BE2C (cell line): ENCODE measurements at regions not wholly inside any gene's neighbourhood (a gene's known extent, or its start where the extent isn't known, plus 50 kb on each side); places are given as distances from the start of the nearest gene placed in this dataset.
"Not testable (repeated sequence)": the region's sequence is repeated elsewhere in the genome, so short reads cannot be mapped to it uniquely, and the experiment has no call there.

ENCODE experiments used
- DNase-seq: peaks from one replicate; pipeline ENCODE4 v3.0.0-alpha.2; 2020
- H3K27me3 ChIP-seq: fragments of 250-450 bp; sonication (Bioruptor Pico); 2 replicates; pipeline ENCODE4 v1.5.1; 2020; ENCODE audit warnings: mild to moderate bottlenecking
- H3K36me3 ChIP-seq: fragments of 250-450 bp; sonication (Bioruptor Pico); 2 replicates; pipeline ENCODE4 v1.5.1; 2020; ENCODE audit warnings: mild to moderate bottlenecking
- H3K4me1 ChIP-seq: fragments of 250-450 bp; sonication (Bioruptor Pico); 2 replicates; pipeline ENCODE4 v1.5.1; 2020
- H3K4me3 ChIP-seq: 2 replicates; pipeline ENCODE4 v1.5.1; 2011; ENCODE audit warnings: low read depth, low read length
- H3K9me3 ChIP-seq: fragments of 250-450 bp; sonication (Bioruptor Pico); 2 replicates; pipeline ENCODE4 v1.5.1; 2020
- CTCF ChIP-seq: IDR thresholded peaks from 2 replicates; pipeline ENCODE4 v1.5.1; 2012; ENCODE audit warnings: mild to moderate bottlenecking, low read depth, low read length

GRCh38 chrX:23458957-23459356 is 124.3 kb downstream of the PTCHD1 start:
- not testable (repeated sequence) for H3K9me3 ChIP-seq, H3K27me3 ChIP-seq, DNase-seq, H3K4me1 ChIP-seq, H3K4me3 ChIP-seq, H3K36me3 ChIP-seq

GRCh38 chrX:23465105-23465791 is 130.6 kb downstream of the PTCHD1 start:
- DNase-seq: no peak
- TF ChIP-seq CTCF: no peak
- Histone ChIP-seq H3K27me3 (no peaks in the 10 kb centered on the region), H3K4me1 (no peaks in the 10 kb centered on the region), H3K36me3 (no peaks in the 10 kb centered on the region), H3K9me3 (no peaks in the 10 kb centered on the region), H3K4me3 (no peak overlapping the region)

DNA sequence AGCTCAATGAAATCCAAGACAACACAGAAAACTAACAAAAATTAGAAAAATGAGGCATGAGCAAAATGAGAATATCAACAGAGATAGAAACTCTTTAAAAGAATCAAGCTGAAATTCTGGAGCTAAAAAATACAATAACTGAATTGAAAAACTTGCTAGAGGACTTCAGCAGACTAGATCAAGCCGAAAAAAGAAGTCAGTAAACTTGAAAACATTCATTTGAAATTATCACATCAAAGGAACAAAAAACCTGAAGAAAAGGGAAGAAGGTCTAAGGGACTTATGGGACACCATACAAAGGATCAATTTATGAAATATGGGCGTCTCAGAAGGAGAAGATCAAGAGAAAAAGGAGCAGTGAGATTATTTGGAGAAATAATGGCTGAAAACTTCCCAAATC is 131.3 kb downstream of the PTCHD1 start:
- Histone ChIP-seq H3K4me1 (no peaks in the 10 kb centered on the region), H3K4me3 (no peak overlapping the region), H3K27me3 (no peaks in the 10 kb centered on the region), H3K36me3 (no peaks in the 10 kb centered on the region), H3K9me3 (no peaks in the 10 kb centered on the region)
- TF ChIP-seq CTCF: no peak
- no peak for DNase-seq

- Histone ChIP-seq H3K4me3 (no peak overlapping the region), H3K9me3 (no peaks in the 10 kb centered on the region), H3K4me1 (no peaks in the 10 kb centered on the region), H3K36me3 (no peaks in the 10 kb centered on the region), H3K27me3 (no peaks in the 10 kb centered on the region)
- DNase-seq: no peak
- no peak for TF ChIP-seq CTCF
Measured at GRCh38 chrX:23478056-23478455, 143.4 kb downstream of the PTCHD1 start.

DNA sequence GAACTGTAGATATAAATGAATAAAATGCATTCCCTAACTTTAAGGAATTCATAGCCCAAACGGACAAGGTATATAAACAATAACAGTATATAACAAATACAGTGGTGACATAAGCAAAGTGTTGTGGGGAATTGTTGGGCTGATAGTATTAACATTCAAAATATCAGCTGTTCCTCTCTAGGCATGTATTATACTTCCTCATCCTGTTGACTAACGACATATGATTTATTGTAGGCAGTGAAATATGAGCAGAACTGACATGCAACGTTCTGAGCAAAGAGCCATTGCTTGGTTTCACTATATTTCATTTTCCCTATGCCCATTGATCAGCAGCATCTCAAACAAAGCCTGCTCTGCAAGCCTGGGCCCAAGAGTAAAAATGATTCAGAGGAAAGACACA is 143.9 kb downstream of the PTCHD1 start:
- no peak overlapping the region for H3K4me3 ChIP-seq
- H3K4me1 ChIP-seq: no peaks in the 10 kb centered on the region
- DNase-seq: no peak
- H3K27me3 ChIP-seq: no peaks in the 10 kb centered on the region
- no peaks in the 10 kb centered on the region for H3K9me3 ChIP-seq
- no peak for TF ChIP-seq CTCF
- no peaks in the 10 kb centered on the region for H3K36me3 ChIP-seq

- Histone ChIP-seq H3K4me3 (no peak overlapping the region), H3K4me1 (no peaks in the 10 kb centered on the region), H3K9me3 (no peaks in the 10 kb centered on the region), H3K36me3 (no peaks in the 10 kb centered on the region), H3K27me3 (no peaks in the 10 kb centered on the region)
- TF ChIP-seq CTCF: no peak
- no peak for DNase-seq
Measured at GRCh38 chrX:23482561-23482960, 147.9 kb downstream of the PTCHD1 start.

- no peak overlapping the region for H3K4me3 ChIP-seq
- no peaks in the 10 kb centered on the region for H3K9me3 ChIP-seq
- no peaks in the 10 kb centered on the region for H3K36me3 ChIP-seq
- H3K27me3 ChIP-seq: no peaks in the 10 kb centered on the region
- H3K4me1 ChIP-seq: no peaks in the 10 kb centered on the region
- no peak for DNase-seq
- TF ChIP-seq CTCF: no peak
Measured at GRCh38 chrX:23483396-23483795, 148.7 kb downstream of the PTCHD1 start.
